SH-SY5Y (cell line): ENCODE measurements at regions not wholly inside any gene's neighbourhood (a gene's known extent, or its start where the extent isn't known, plus 50 kb on each side); places are given as distances from the start of the nearest gene placed in this dataset.

Experiments
- GATA2 ChIP-seq: IDR thresholded peaks from 2 replicates; pipeline ENCODE4 v1.6.1; 2011; ENCODE audit warnings: mild to moderate bottlenecking, low read depth, low read length
- GATA3 ChIP-seq: IDR thresholded peaks from 2 replicates; pipeline ENCODE4 v1.6.1; 2011; ENCODE audit warnings: low read depth, mild to moderate bottlenecking, low read length, moderate library complexity

DNA sequence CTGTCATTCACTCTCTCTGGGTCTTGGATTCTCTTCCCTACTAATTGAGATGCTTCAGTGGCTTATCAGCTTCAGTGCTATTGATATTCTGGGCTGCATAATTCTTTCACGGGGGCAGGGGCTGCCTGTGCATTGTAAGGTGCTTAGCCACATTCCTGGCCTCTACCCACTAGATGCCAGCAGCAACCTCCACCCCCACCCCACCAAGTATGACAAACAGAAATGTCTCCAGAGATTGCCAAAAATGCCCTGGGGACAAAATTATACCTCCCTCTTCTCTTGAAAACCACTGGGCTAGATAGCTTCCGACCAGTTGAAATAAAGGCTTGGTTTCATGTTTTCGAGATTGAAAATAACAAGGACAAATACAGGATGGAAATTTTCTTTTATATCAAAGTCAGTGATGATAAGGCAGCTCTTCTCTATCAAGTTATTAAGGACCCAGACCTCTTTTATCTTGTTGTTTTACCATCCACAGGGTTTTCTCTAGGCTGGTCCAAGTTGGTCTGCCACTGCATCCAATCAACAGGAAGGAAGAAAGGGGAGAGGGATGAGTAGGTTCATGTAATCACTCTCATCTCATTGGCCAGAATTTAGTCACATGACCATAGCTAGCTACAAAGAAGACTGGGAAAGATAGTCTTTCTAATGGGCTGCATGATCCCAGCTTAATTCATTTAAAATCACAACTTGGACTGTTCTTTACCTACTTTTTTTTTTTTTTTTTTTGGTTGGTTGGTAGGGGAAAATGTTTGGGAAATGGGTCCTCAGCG is 92.1 kb upstream of the RANBP3L start:
- TF ChIP-seq GATA3 (no peak), GATA2 (no peak)
